ENCODE measurements at regions not wholly inside any gene's neighbourhood (a gene's known extent, or its start where the extent isn't known, plus 50 kb on each side); places are given as distances from the start of the nearest gene placed in this dataset.

GRCh38 chr9:543478-543877 lies 298.0 kb upstream of the DMRT1 start:
- H3K27ac Mint-ChIP-seq = no peak overlapping the region
- no peak overlapping the region for H3K4me2 ChIP-seq
- H3K4me1 Mint-ChIP-seq = peaks cover 24% of the 10 kb centered on the region
- H3K27ac ChIP-seq (ENCODE audit: low read depth) = no peak overlapping the region
- H3K9me3 Mint-ChIP-seq = no peaks in the 10 kb centered on the region
- H3F3A ChIP-seq (replicated peaks; ENCODE audit: low read depth) = 0 out of 2 replicates have a peak, but pooled peaks cover 2% of the 10 kb centered on the region
- H3K79me2 ChIP-seq (replicated peaks; ENCODE audit: insufficient read depth) = peaks cover 72% of the 10 kb centered on the region
- peaks cover 4% of the 10 kb centered on the region for H3K27me3 Mint-ChIP-seq (ENCODE audit: insufficient read depth, low read depth, poor library complexity)
- H3K4me3 ChIP-seq = no peak overlapping the region
- peaks cover 4% of the 10 kb centered on the region; the same call in 1 of the 2 replicates for H3K4me1 ChIP-seq (ENCODE audit: insufficient read depth)
- no peaks in the 10 kb centered on the region for H3K27me3 ChIP-seq (ENCODE audit: insufficient read depth)
- ATAC-seq (no peak), DNase-seq (ENCODE audit: low spot score) (no peak)
- no peaks in the 10 kb centered on the region for H3K36me3 ChIP-seq (ENCODE audit: insufficient read depth)
- H3K9me2 ChIP-seq (ENCODE audit: insufficient read depth) = no peaks in the 10 kb centered on the region
- H3K4me3 Mint-ChIP-seq = no peak overlapping the region
- peaks cover 16% of the 10 kb centered on the region for H4K20me1 ChIP-seq (replicated peaks; ENCODE audit: insufficient read depth)
- no peak overlapping the region for H2AFZ ChIP-seq
- H3K36me3 Mint-ChIP-seq (ENCODE audit: low read depth) = peaks cover 23% of the 10 kb centered on the region
- TF ChIP-seq ZNF462 (CRISPR knock-in tag; IDR thresholded peaks at IDR 0.05) (no peak), ETS1 (IDR thresholded peaks at IDR 0.05) (no peak), EZH2 (IDR thresholded peaks at IDR 0.05; ENCODE audit: low read depth, unreplicated experiment) (no peak), JUNB (IDR thresholded peaks at IDR 0.05; ENCODE audit: unreplicated experiment) (no peak), REST (IDR thresholded peaks at IDR 0.05; ENCODE audit: unreplicated experiment) (no peak), EZH2phosphoT487 (IDR thresholded peaks at IDR 0.05; ENCODE audit: unreplicated experiment) (no peak), POLR2AphosphoS5 (IDR thresholded peaks at IDR 0.05; ENCODE audit: low read depth) (no peak), CTCF (conservative IDR thresholded peaks at IDR 0.05; ENCODE audit: low read depth in 2 of 2) (no peak), CREB1 (CRISPR knock-in tag; IDR thresholded peaks at IDR 0.05; ENCODE audit: low read depth) (no peak), STAT1 (IDR thresholded peaks at IDR 0.05; ENCODE audit: unreplicated experiment) (no peak), ZNF331 (CRISPR knock-in tag; IDR thresholded peaks at IDR 0.05; ENCODE audit: low read depth) (no peak), ZNF114 (CRISPR knock-in tag; IDR thresholded peaks at IDR 0.05) (no peak), NANOG (IDR thresholded peaks at IDR 0.05; ENCODE audit: borderline replicate concordance) (no peak)

Measured in GM23338 (cell line).